HCT116 (cell line): ENCODE measurements at regions not wholly inside any gene's neighbourhood (a gene's known extent, or its start where the extent isn't known, plus 50 kb on each side); places are given as distances from the start of the nearest gene placed in this dataset.

Experiments used
- ATAC-seq: fragments of 200-7000 bp; cut with Tn5 transposase; 2 replicates; pipeline ENCODE4 v1.9.1; 2020; ENCODE audit warnings: mild to moderate bottlenecking, moderate library complexity
- BruUV-seq: library from RNA; stranded (reverse); fragments of 400-500 nt; replicated peaks from 2 replicates; lab custom pipeline; 2021; lab: Mats Ljungman, UMichigan
- CTCF ChIA-PET: fragments of 300-600 bp; sonication (Branson Sonifier 250); formaldehyde crosslinking; loops from one replicate; lab custom pipeline; 2021; ENCODE audit warnings: antibody characterized with exemption; lab: Charles Lee
- POLR2A ChIA-PET: fragments of 300-600, 350-600 bp; sonication (Branson Sonifier 250); formaldehyde crosslinking; loops from one replicate; lab custom pipeline; 2021; ENCODE audit warnings: antibody characterized with exemption; lab: Charles Lee
- RAD21 ChIA-PET, 2 experiments: fragments of 300-600 bp; sonication (Branson Sonifier 250); formaldehyde crosslinking; loops; one replicate each; lab custom pipeline; 2023; ENCODE audit warnings: low total read pairs in 2 of 2; ENCODE audit not compliant: uncharacterized antibody in 2 of 2, unreplicated experiment in 2 of 2, low non-redundant PET in 1 of 2; lab: Charles Lee
- DNase-seq: peaks from one replicate; pipeline ENCODE4 v3.0.0-alpha.2; 2010; ENCODE audit warnings: low read depth, low spot score
- H2AFZ ChIP-seq: fragments of 200-600 bp; shearing (Covaris generic), sonication (generic); 2 replicates; pipeline ENCODE4 v1.6.1; 2017; ENCODE audit warnings: low read depth, mixed run types, mixed read lengths, antibody characterized with exemption, low read length; ENCODE audit not compliant: poor library complexity, severe bottlenecking
- H3K27ac ChIP-seq: 2 replicates; pipeline ENCODE4 v1.5.1; 2012; ENCODE audit warnings: low read depth, low read length
- H3K27me3 ChIP-seq: fragments of 200-600 bp; sonication (generic); 2 replicates; pipeline ENCODE4 v1.6.1; 2016; ENCODE audit warnings: mixed run types, low read length, mixed read lengths; ENCODE audit not compliant: insufficient read depth
- H3K36me3 ChIP-seq, 2 experiments: fragments of 200-500 bp in 1 of 2; fragments of 200-600 bp in 1 of 2; sonication (Bioruptor generic) in 1 of 2; sonication (generic) in 1 of 2; 2 replicates each; pipeline versions ENCODE4 v1.5.1 to v1.6.1; 2014 to 2016; ENCODE audit warnings: low read length in 2 of 2, inconsistent platforms in 1 of 2, mixed read lengths in 1 of 2, mixed run types in 1 of 2; ENCODE audit not compliant: insufficient read depth in 2 of 2, control insufficient read depth in 1 of 2
- H3K4me1 ChIP-seq, 2 experiments: fragments of 200-600 bp in 1 of 2; sonication (generic) in 1 of 2; 2 replicates each; pipeline versions ENCODE4 v1.5.1 to v1.6.1; 2012 to 2017; ENCODE audit warnings: low read length in 2 of 2, inconsistent platforms in 1 of 2, mild to moderate bottlenecking in 1 of 2, mixed read lengths in 1 of 2, mixed run types in 1 of 2, moderate library complexity in 1 of 2; ENCODE audit not compliant: insufficient read depth in 2 of 2, control insufficient read depth in 1 of 2
- H3K4me2 ChIP-seq: fragments of 200-600 bp; sonication (generic); 2 replicates; pipeline ENCODE4 v1.6.1; 2017; ENCODE audit warnings: mixed run types, low read length, mixed read lengths
- H3K4me3 ChIP-seq, 2 experiments: fragments of 200-600 bp in 1 of 2; sonication (generic) in 1 of 2; replicated peaks in 1 of 2; 2 replicates each; pipeline ENCODE4 v1.5.1; 2011 to 2016; ENCODE audit warnings: low read length in 2 of 2, control low read depth in 1 of 2, low read depth in 1 of 2, mild to moderate bottlenecking in 1 of 2, mixed read lengths in 1 of 2, mixed run types in 1 of 2
- H3K79me2 ChIP-seq: fragments of 200-600 bp; sonication (generic); 2 replicates; pipeline ENCODE4 v1.6.1; 2017; ENCODE audit warnings: mild to moderate bottlenecking, mixed run types, low read length, moderate library complexity, mixed read lengths; ENCODE audit not compliant: insufficient read depth
- H3K9ac ChIP-seq: fragments of 200-600 bp; sonication (generic); 2 replicates; pipeline ENCODE4 v1.6.1; 2016; ENCODE audit warnings: low read length, mixed read lengths
- H3K9me2 ChIP-seq: fragments of 200-600 bp; sonication (generic), shearing (Covaris generic); 2 replicates; pipeline ENCODE4 v1.6.1; 2017; ENCODE audit warnings: mixed run types, mild to moderate bottlenecking, moderate library complexity; ENCODE audit not compliant: insufficient read depth
- H3K9me3 ChIP-seq, 2 experiments: fragments of 200-500 bp in 1 of 2; fragments of 200-600 bp in 1 of 2; sonication (Bioruptor generic) in 1 of 2; sonication (generic) in 1 of 2; 2 replicates each; pipeline ENCODE4 v1.6.1; 2014 to 2017; ENCODE audit warnings: low read length in 2 of 2, mixed read lengths in 2 of 2, inconsistent platforms in 1 of 2, low read depth in 1 of 2, mild to moderate bottlenecking in 1 of 2, mixed run types in 1 of 2, moderate library complexity in 1 of 2; ENCODE audit not compliant: control insufficient read depth in 1 of 2, insufficient read depth in 1 of 2
- H4K20me1 ChIP-seq: fragments of 200-600 bp; sonication (generic), shearing (Covaris generic); 2 replicates; pipeline ENCODE4 v1.6.1; 2017; ENCODE audit warnings: mixed run types, mild to moderate bottlenecking, moderate library complexity; ENCODE audit not compliant: insufficient read depth
- EZH2phosphoT487 ChIP-seq: fragments of 200-600 bp; IDR thresholded peaks from 2 replicates; pipeline ENCODE4 v1.6.1; 2018; ENCODE audit warnings: antibody characterized with exemption, borderline replicate concordance
- POLR2A ChIP-seq: IDR thresholded peaks from 2 replicates; pipeline ENCODE4 v1.7.0; 2011; ENCODE audit warnings: borderline replicate concordance; ENCODE audit not compliant: insufficient read depth, insufficient read length; ENCODE audit errors: extremely low read depth
- YY1 ChIP-seq: IDR thresholded peaks from 2 replicates; pipeline ENCODE4 v1.6.1; 2011; ENCODE audit warnings: low read length, low read depth, moderate library complexity, mild to moderate bottlenecking; ENCODE audit not compliant: insufficient replicate concordance; ENCODE audit errors: extremely low read depth
- ZNF274 ChIP-seq: fragments of 200-500 bp; sonication (Bioruptor generic); IDR thresholded peaks from 2 replicates; pipeline ENCODE4 v1.6.1; 2014; ENCODE audit warnings: mild to moderate bottlenecking, low read depth, low read length, inconsistent platforms
- intact Hi-C: fragments of 100-400 bp; cut with micrococcal nuclease; formaldehyde crosslinking; loops from 2 replicates; pipeline ENCODE4 v1.10.0; 2022

- Histone ChIP-seq H3K4me2 (no peak overlapping the region), H2AFZ (no peak overlapping the region), H3K4me1 (peaks cover 10 to 21% of the 10 kb centered on the region in 2 experiments; a peak in 3 of 4 replicates), H4K20me1 (no peaks in the 10 kb centered on the region), H3K27me3 (no peaks in the 10 kb centered on the region), H3K36me3 (no peaks in the 10 kb centered on the region), H3K79me2 (no peaks in the 10 kb centered on the region), H3K9me3 (no peaks in the 10 kb centered on the region), H3K9ac (no peak overlapping the region), H3K9me2 (no peaks in the 10 kb centered on the region), H3K27ac (no peak overlapping the region), H3K4me3 (no peak overlapping the region)
- ChIA-PET POLR2A (no interaction called here), RAD21 (no interaction called here), CTCF (interaction anchor here (0.9 kb wide), 1 partner anchor 13 kb away, joined by 3 read pairs; no protein-coding TSS in a partner anchor)
- no TSS peak for BruUV-seq
- no peak for TF ChIP-seq ZNF274
- DNase-seq (no peak), ATAC-seq (no peak)
- intact Hi-C loops, result no loop called here
Observed at GRCh38 chr22:22697377-22698117, 53.1 kb downstream of the GGTLC2 start.

- no peak overlapping the region for H3K4me3 ChIP-seq
- intact Hi-C loops, result no loop called here
- TF ChIP-seq EZH2phosphoT487, result no peak
- TF ChIP-seq POLR2A, result no peak
- TF ChIP-seq YY1, result no peak
- no peak overlapping the region for H3K4me2 ChIP-seq
- DNase-seq (no peak), ATAC-seq (no peak)
- no peak overlapping the region for H2AFZ ChIP-seq
- no peaks in the 10 kb centered on the region for H3K9me3 ChIP-seq
- no peak overlapping the region for H3K27ac ChIP-seq
- no TSS peak for BruUV-seq
- H3K79me2 ChIP-seq, result no peaks in the 10 kb centered on the region
- no peak overlapping the region for H3K9ac ChIP-seq
- ChIA-PET POLR2A (no interaction called here), CTCF (interaction anchor here (1.9 kb wide), 1 partner anchor 11 kb away, joined by 5 read pairs; no protein-coding TSS in a partner anchor), RAD21 (no interaction called here)
- no peaks in the 10 kb centered on the region for H3K27me3 ChIP-seq
- peaks cover 6 to 14% of the 10 kb centered on the region in 2 experiments; a peak in 3 of 4 replicates for H3K4me1 ChIP-seq
- no peaks in the 10 kb centered on the region for H3K36me3 ChIP-seq
- no peaks in the 10 kb centered on the region for H4K20me1 ChIP-seq
- H3K9me2 ChIP-seq, result no peaks in the 10 kb centered on the region
Observed at GRCh38 chr22:22698263-22698750, 53.9 kb downstream of the GGTLC2 start.
